Osteoblast (primary cell): ENCODE measurements at regions not wholly inside any gene's neighbourhood (a gene's known extent, or its start where the extent isn't known, plus 50 kb on each side); places are given as distances from the start of the nearest gene placed in this dataset.

Source experiments
- DNase-seq: peaks from one replicate; pipeline ENCODE4 v3.0.0; 2011; ENCODE audit warnings: low spot score, mixed read lengths; ENCODE audit not compliant: insufficient read length; ENCODE audit errors: missing footprints
- H2AFZ ChIP-seq: 2 replicates; pipeline ENCODE4 v1.6.0; 2011; ENCODE audit warnings: mild to moderate bottlenecking, low read length
- H3K27ac ChIP-seq: 2 replicates; pipeline ENCODE4 v1.5.1; 2011; ENCODE audit warnings: mild to moderate bottlenecking, low read depth, low read length, moderate library complexity
- H3K27me3 ChIP-seq: 2 replicates; pipeline ENCODE4 v1.6.0; 2012; ENCODE audit warnings: mild to moderate bottlenecking, control low read depth, inconsistent platforms, low read length, moderate library complexity; ENCODE audit not compliant: insufficient read depth
- H3K36me3 ChIP-seq: 2 replicates; pipeline ENCODE4 v1.5.1; 2011; ENCODE audit warnings: mild to moderate bottlenecking, low read length, control low read depth, moderate library complexity; ENCODE audit not compliant: insufficient read depth
- H3K4me1 ChIP-seq: 2 replicates; pipeline ENCODE4 v1.5.1; 2011; ENCODE audit warnings: mild to moderate bottlenecking, low read length, control low read depth, moderate library complexity; ENCODE audit not compliant: insufficient read depth
- H3K4me2 ChIP-seq: 2 replicates; pipeline ENCODE4 v1.6.0; 2011; ENCODE audit warnings: mild to moderate bottlenecking, low read length; ENCODE audit not compliant: insufficient read depth
- H3K4me3 ChIP-seq: fragments of 200-600 bp; sonication (generic); 3 replicates; pipeline ENCODE4 v1.5.1; 2012; ENCODE audit warnings: mild to moderate bottlenecking, low read length, inconsistent platforms; ENCODE audit not compliant: insufficient read depth
- H3K79me2 ChIP-seq: 2 replicates; pipeline ENCODE4 v1.6.0; 2012; ENCODE audit warnings: mild to moderate bottlenecking, low read length, control low read depth, inconsistent platforms; ENCODE audit not compliant: insufficient read depth
- H3K9me3 ChIP-seq: 2 replicates; pipeline ENCODE4 v1.5.1; 2011; ENCODE audit warnings: low read depth, low read length, control low read depth
- H4K20me1 ChIP-seq: 2 replicates; pipeline ENCODE4 v1.6.0; 2012; ENCODE audit warnings: mild to moderate bottlenecking, low read length, control low read depth; ENCODE audit not compliant: insufficient read depth
- TF ChIP-seq, protein P1 (sequence below): IDR thresholded peaks from 2 replicates; pipeline ENCODE4 v1.5.1; 2011; ENCODE audit warnings: mild to moderate bottlenecking, low read depth, low read length, moderate library complexity; ENCODE audit errors: extremely low read depth

GRCh38 chr20:12698817-12699216 is 310.0 kb upstream of the SPTLC3 start:
- H3K27me3 ChIP-seq = no peaks in the 10 kb centered on the region
- DNase-seq = no peak
- H4K20me1 ChIP-seq = no peaks in the 10 kb centered on the region
- TF ChIP-seq, protein P1, sequence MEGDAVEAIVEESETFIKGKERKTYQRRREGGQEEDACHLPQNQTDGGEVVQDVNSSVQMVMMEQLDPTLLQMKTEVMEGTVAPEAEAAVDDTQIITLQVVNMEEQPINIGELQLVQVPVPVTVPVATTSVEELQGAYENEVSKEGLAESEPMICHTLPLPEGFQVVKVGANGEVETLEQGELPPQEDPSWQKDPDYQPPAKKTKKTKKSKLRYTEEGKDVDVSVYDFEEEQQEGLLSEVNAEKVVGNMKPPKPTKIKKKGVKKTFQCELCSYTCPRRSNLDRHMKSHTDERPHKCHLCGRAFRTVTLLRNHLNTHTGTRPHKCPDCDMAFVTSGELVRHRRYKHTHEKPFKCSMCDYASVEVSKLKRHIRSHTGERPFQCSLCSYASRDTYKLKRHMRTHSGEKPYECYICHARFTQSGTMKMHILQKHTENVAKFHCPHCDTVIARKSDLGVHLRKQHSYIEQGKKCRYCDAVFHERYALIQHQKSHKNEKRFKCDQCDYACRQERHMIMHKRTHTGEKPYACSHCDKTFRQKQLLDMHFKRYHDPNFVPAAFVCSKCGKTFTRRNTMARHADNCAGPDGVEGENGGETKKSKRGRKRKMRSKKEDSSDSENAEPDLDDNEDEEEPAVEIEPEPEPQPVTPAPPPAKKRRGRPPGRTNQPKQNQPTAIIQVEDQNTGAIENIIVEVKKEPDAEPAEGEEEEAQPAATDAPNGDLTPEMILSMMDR = no peak
- H3K27ac ChIP-seq = no peak overlapping the region
- no peak overlapping the region for H3K4me2 ChIP-seq
- no peaks in the 10 kb centered on the region for H3K79me2 ChIP-seq
- no peak overlapping the region for H3K4me3 ChIP-seq
- H3K36me3 ChIP-seq = no peaks in the 10 kb centered on the region
- no peak overlapping the region for H2AFZ ChIP-seq
- H3K4me1 ChIP-seq = no peaks in the 10 kb centered on the region
- peaks cover 3% of the 10 kb centered on the region for H3K9me3 ChIP-seq

DNA sequence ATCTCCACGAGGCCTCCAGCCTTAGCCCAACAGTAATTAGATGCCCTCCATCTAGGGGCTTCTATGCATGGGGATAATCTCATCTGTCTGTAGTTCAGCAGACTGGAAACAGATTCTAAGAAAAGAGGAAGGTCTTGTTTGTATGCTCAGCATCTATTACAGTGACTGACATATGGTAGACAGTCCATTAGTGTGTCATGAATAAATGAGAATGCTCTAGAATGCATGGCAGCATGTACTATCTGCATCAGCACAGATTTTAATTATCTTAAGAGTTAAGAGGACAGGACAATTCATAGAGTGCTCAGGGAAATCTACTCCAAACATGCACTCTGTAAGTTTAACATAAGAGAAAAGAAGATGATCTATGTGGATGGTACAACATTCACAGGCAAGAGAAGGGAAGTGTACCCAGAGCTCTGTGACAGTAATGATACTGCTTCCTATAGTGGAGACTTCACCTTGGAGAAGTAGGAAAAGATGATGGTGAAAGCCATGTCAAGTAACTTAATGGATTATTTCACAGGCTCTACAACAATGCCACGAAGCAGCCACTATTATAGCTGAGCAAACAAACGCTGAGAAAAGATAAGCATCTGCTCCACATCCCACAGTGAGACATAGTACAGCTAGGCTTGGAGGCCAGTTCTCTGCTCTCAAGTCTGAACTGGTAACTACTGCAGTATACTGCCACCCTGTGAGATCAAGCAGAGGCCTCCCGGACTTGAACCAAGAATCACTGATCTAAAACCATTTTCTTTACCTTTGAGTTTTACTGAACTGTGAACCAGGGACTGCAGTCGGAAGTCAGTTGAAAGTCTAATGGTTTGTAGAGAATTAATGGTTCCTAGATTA is 309.2 kb upstream of the SPTLC3 start:
- Histone ChIP-seq H3K4me2 (no peak overlapping the region), H3K27me3 (no peaks in the 10 kb centered on the region), H3K79me2 (no peaks in the 10 kb centered on the region), H3K36me3 (no peaks in the 10 kb centered on the region), H2AFZ (no peak overlapping the region), H4K20me1 (no peaks in the 10 kb centered on the region), H3K27ac (no peak overlapping the region), H3K9me3 (peaks cover 3% of the 10 kb centered on the region), H3K4me3 (no peak overlapping the region), H3K4me1 (no peaks in the 10 kb centered on the region)
- TF ChIP-seq, protein P1 = no peak
- DNase-seq = peak; percentile 29

- Histone ChIP-seq H4K20me1 (no peaks in the 10 kb centered on the region), H3K36me3 (no peaks in the 10 kb centered on the region), H3K9me3 (peaks cover 3% of the 10 kb centered on the region), H3K4me1 (no peaks in the 10 kb centered on the region), H3K27me3 (no peaks in the 10 kb centered on the region), H2AFZ (no peak overlapping the region), H3K27ac (no peak overlapping the region), H3K4me3 (no peak overlapping the region), H3K4me2 (no peak overlapping the region), H3K79me2 (no peaks in the 10 kb centered on the region)
- TF ChIP-seq, protein P1 = no peak
- DNase-seq = no peak
These were observed 308.1 kb upstream of the SPTLC3 start for GRCh38 chr20:12700701-12701100.

DNA sequence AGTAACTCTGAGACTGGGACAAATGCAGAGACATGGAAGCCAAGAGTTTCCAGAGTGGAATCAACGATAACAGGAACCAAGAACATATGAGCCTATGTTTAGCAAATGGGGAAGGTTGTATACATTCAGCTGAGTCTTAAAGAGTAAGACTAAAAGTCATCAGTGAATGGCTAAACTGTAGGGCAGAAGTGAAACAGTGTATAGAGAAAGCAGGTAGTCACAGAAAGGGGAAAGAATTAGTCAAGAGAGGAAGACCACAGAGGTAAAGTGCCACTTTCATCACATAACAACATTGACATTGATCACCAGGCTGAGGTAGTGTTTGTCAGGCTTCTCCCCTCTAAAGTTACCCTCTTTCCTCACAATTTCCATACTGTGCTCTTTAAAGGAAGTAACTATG is 306.5 kb upstream of the SPTLC3 start:
- peaks cover 3% of the 10 kb centered on the region for H3K9me3 ChIP-seq
- TF ChIP-seq, protein P1 = no peak
- no peak overlapping the region for H3K4me2 ChIP-seq
- H3K4me3 ChIP-seq = no peak overlapping the region
- H2AFZ ChIP-seq = no peak overlapping the region
- no peaks in the 10 kb centered on the region for H4K20me1 ChIP-seq
- no peak for DNase-seq
- H3K27ac ChIP-seq = no peak overlapping the region
- no peaks in the 10 kb centered on the region for H3K36me3 ChIP-seq
- H3K27me3 ChIP-seq = no peaks in the 10 kb centered on the region
- no peaks in the 10 kb centered on the region for H3K4me1 ChIP-seq
- no peaks in the 10 kb centered on the region for H3K79me2 ChIP-seq
